Karpas-422 (cell line): ENCODE measurements at regions not wholly inside any gene's neighbourhood (a gene's known extent, or its start where the extent isn't known, plus 50 kb on each side); places are given as distances from the start of the nearest gene placed in this dataset.

Experiments used
- DNase-seq: peaks from one replicate; pipeline ENCODE4 v3.0.0-alpha.2; 2015
- H2AFZ ChIP-seq: fragments of 200-600 bp; sonication (generic); 2 replicates; pipeline ENCODE4 v1.6.1; 2014; ENCODE audit warnings: antibody characterized with exemption, low read length, mixed read lengths
- H3K27ac ChIP-seq: fragments of 200-600 bp; sonication (generic); 2 replicates; pipeline ENCODE4 v1.5.1; 2014; ENCODE audit warnings: mild to moderate bottlenecking, low read length, moderate library complexity
- H3K27me3 ChIP-seq: fragments of 200-600 bp; sonication (generic); 2 replicates; pipeline ENCODE4 v1.6.1; 2014; ENCODE audit warnings: low read length, mixed read lengths
- H3K36me3 ChIP-seq: fragments of 200-600 bp; sonication (generic); 2 replicates; pipeline ENCODE4 v1.6.1; 2014; ENCODE audit warnings: low read length, mixed read lengths; ENCODE audit not compliant: insufficient read depth
- H3K4me1 ChIP-seq: fragments of 200-600 bp; sonication (generic); 2 replicates; pipeline ENCODE4 v1.6.1; 2014; ENCODE audit warnings: mild to moderate bottlenecking, low read length, mixed read lengths
- H3K4me2 ChIP-seq: fragments of 200-600 bp; sonication (generic); 2 replicates; pipeline ENCODE4 v1.6.1; 2014; ENCODE audit warnings: low read length, low read depth, mild to moderate bottlenecking; ENCODE audit not compliant: poor library complexity, severe bottlenecking
- H3K4me3 ChIP-seq: fragments of 200-600 bp; sonication (generic); 2 replicates; pipeline ENCODE4 v1.5.1; 2014; ENCODE audit warnings: mild to moderate bottlenecking, antibody characterized with exemption, low read length, mixed read lengths
- H3K79me2 ChIP-seq: fragments of 200-600 bp; sonication (generic); 2 replicates; pipeline ENCODE4 v1.6.1; 2014; ENCODE audit warnings: mild to moderate bottlenecking, low read length, mixed read lengths
- H3K9ac ChIP-seq: fragments of 200-600 bp; sonication (generic); 2 replicates; pipeline ENCODE4 v1.6.0; 2014; ENCODE audit warnings: low read length
- H3K9me2 ChIP-seq: fragments of 200-600 bp; sonication (generic), shearing (Covaris generic); replicated peaks from 2 replicates; pipeline ENCODE4 v1.6.0; 2014; ENCODE audit warnings: mild to moderate bottlenecking, low read length, moderate library complexity; ENCODE audit not compliant: insufficient read depth
- H3K9me3 ChIP-seq: fragments of 300-700, 200-600 bp; sonication (generic); 2 replicates; pipeline ENCODE4 v1.6.1; 2014; ENCODE audit warnings: low read length, mixed read lengths
- H4K20me1 ChIP-seq: fragments of 200-600 bp; sonication (generic); 2 replicates; pipeline ENCODE4 v1.6.1; 2014; ENCODE audit warnings: mild to moderate bottlenecking, antibody characterized with exemption, low read length, low read depth; ENCODE audit not compliant: insufficient read depth

GRCh38 chr18:44508474-44508873 is 172.2 kb upstream of the SETBP1 start:
- no peaks in the 10 kb centered on the region for H3K36me3 ChIP-seq
- no peak overlapping the region for H3K27ac ChIP-seq
- H3K9ac ChIP-seq, result no peak overlapping the region
- H4K20me1 ChIP-seq, result no peaks in the 10 kb centered on the region
- H3K4me2 ChIP-seq, result no peak overlapping the region
- H3K27me3 ChIP-seq, result no peaks in the 10 kb centered on the region
- H2AFZ ChIP-seq, result no peak overlapping the region
- H3K4me3 ChIP-seq, result no peak overlapping the region
- no peaks in the 10 kb centered on the region for H3K4me1 ChIP-seq
- no peaks in the 10 kb centered on the region for H3K9me2 ChIP-seq
- H3K79me2 ChIP-seq, result no peaks in the 10 kb centered on the region
- no peaks in the 10 kb centered on the region for H3K9me3 ChIP-seq
- DNase-seq, result no peak

DNA sequence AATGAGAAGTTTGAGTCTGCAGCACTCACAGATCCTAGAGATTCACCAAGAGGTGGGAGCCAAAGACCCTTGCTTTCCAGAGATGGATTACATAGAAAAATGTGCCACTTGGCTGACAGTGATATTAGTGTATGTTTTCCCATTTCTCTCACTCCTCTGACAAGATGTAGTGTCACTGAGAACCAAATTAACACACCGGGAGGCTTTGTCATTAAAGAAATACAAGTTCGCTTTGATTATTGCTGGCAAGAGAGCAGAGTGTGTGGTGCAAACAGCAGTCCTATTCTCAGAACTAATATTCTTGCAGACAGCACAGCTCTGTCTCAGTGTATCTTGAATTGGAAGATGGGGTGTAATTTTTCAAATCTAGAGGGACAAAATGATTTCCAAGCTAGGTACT is 171.6 kb upstream of the SETBP1 start:
- Histone ChIP-seq H2AFZ (no peak overlapping the region), H3K9me2 (no peaks in the 10 kb centered on the region), H3K27ac (no peak overlapping the region), H3K36me3 (no peaks in the 10 kb centered on the region), H3K9ac (no peak overlapping the region), H4K20me1 (no peaks in the 10 kb centered on the region), H3K9me3 (no peaks in the 10 kb centered on the region), H3K4me3 (no peak overlapping the region), H3K4me1 (no peaks in the 10 kb centered on the region), H3K79me2 (no peaks in the 10 kb centered on the region), H3K27me3 (no peaks in the 10 kb centered on the region), H3K4me2 (no peak overlapping the region)
- no peak for DNase-seq

- Histone ChIP-seq H2AFZ (no peak overlapping the region), H4K20me1 (no peaks in the 10 kb centered on the region), H3K9me3 (no peaks in the 10 kb centered on the region), H3K9ac (no peak overlapping the region), H3K9me2 (no peaks in the 10 kb centered on the region), H3K27ac (no peak overlapping the region), H3K27me3 (no peaks in the 10 kb centered on the region), H3K4me2 (no peak overlapping the region), H3K4me1 (no peaks in the 10 kb centered on the region), H3K79me2 (no peaks in the 10 kb centered on the region), H3K36me3 (no peaks in the 10 kb centered on the region), H3K4me3 (no peak overlapping the region)
- DNase-seq, result no peak
These were observed 170.3 kb upstream of the SETBP1 start for GRCh38 chr18:44510390-44510789.

GRCh38 chr18:44513233-44513632 is 167.5 kb upstream of the SETBP1 start:
- H3K27ac ChIP-seq, result no peak overlapping the region
- H3K27me3 ChIP-seq, result no peaks in the 10 kb centered on the region
- H4K20me1 ChIP-seq, result no peaks in the 10 kb centered on the region
- H3K36me3 ChIP-seq, result no peaks in the 10 kb centered on the region
- H2AFZ ChIP-seq, result no peak overlapping the region
- H3K9me3 ChIP-seq, result no peaks in the 10 kb centered on the region
- no peak overlapping the region for H3K4me2 ChIP-seq
- H3K9me2 ChIP-seq, result no peaks in the 10 kb centered on the region
- DNase-seq, result no peak
- no peaks in the 10 kb centered on the region for H3K4me1 ChIP-seq
- H3K9ac ChIP-seq, result no peak overlapping the region
- no peak overlapping the region for H3K4me3 ChIP-seq
- H3K79me2 ChIP-seq, result no peaks in the 10 kb centered on the region

- no peak overlapping the region for H3K27ac ChIP-seq
- H3K9me2 ChIP-seq, result no peaks in the 10 kb centered on the region
- no peak overlapping the region for H3K9ac ChIP-seq
- no peaks in the 10 kb centered on the region for H3K36me3 ChIP-seq
- no peak overlapping the region for H3K4me3 ChIP-seq
- no peaks in the 10 kb centered on the region for H3K79me2 ChIP-seq
- no peaks in the 10 kb centered on the region for H4K20me1 ChIP-seq
- H3K4me2 ChIP-seq, result no peak overlapping the region
- H3K9me3 ChIP-seq, result no peaks in the 10 kb centered on the region
- H2AFZ ChIP-seq, result no peak overlapping the region
- no peaks in the 10 kb centered on the region for H3K4me1 ChIP-seq
- H3K27me3 ChIP-seq, result no peaks in the 10 kb centered on the region
- peak; percentile 25 for DNase-seq
These were observed 166.6 kb upstream of the SETBP1 start for GRCh38 chr18:44514106-44514505.

- H4K20me1 ChIP-seq, result no peaks in the 10 kb centered on the region
- peak; percentile 21 for DNase-seq
These were observed 165.9 kb upstream of the SETBP1 start for GRCh38 chr18:44514766-44515165.

DNA sequence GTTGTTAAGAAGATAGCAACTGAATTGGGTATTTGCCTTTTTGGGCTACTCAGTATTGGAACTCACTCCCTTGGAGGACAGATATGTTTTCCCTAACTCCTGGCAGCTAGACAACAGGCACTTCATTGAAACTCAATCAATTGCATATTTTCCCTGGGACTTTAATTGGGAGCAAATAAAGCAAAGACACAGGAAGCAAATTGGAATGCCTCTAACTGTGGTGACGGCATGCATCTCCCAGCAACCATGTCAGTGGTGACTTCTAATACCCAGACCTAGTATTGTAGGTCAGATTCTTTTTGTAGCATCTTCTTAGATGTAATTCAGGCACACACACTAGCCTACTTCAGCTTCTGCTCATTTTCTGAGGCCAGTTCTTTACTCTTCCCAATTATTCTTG is 164.2 kb upstream of the SETBP1 start:
- no peak overlapping the region for H3K4me3 ChIP-seq
- no peaks in the 10 kb centered on the region for H3K27me3 ChIP-seq
- no peak overlapping the region for H2AFZ ChIP-seq
- no peaks in the 10 kb centered on the region for H3K4me1 ChIP-seq
- H3K9me2 ChIP-seq, result no peaks in the 10 kb centered on the region
- no peak overlapping the region for H3K27ac ChIP-seq
- peak; percentile 11 for DNase-seq
- H3K9ac ChIP-seq, result no peak overlapping the region
- H3K36me3 ChIP-seq, result no peaks in the 10 kb centered on the region
- H3K4me2 ChIP-seq, result no peak overlapping the region
- H4K20me1 ChIP-seq, result no peaks in the 10 kb centered on the region
- H3K79me2 ChIP-seq, result no peaks in the 10 kb centered on the region
- no peaks in the 10 kb centered on the region for H3K9me3 ChIP-seq

More at GRCh38 chr18:44514766-44515165, 165.9 kb upstream of the SETBP1 start:
- H3K4me3 ChIP-seq, result no peak overlapping the region
- no peaks in the 10 kb centered on the region for H3K27me3 ChIP-seq
- H3K36me3 ChIP-seq, result no peaks in the 10 kb centered on the region
- no peak overlapping the region for H3K9ac ChIP-seq
- no peak overlapping the region for H3K27ac ChIP-seq
- no peaks in the 10 kb centered on the region for H3K9me3 ChIP-seq
- no peaks in the 10 kb centered on the region for H3K79me2 ChIP-seq
- H3K4me2 ChIP-seq, result no peak overlapping the region
- no peaks in the 10 kb centered on the region for H3K9me2 ChIP-seq
- H2AFZ ChIP-seq, result no peak overlapping the region
- no peaks in the 10 kb centered on the region for H3K4me1 ChIP-seq

- H3K27me3 ChIP-seq, result no peaks in the 10 kb centered on the region
- H3K4me3 ChIP-seq, result no peak overlapping the region
- no peaks in the 10 kb centered on the region for H3K79me2 ChIP-seq
- no peak overlapping the region for H3K9ac ChIP-seq
- no peaks in the 10 kb centered on the region for H3K9me3 ChIP-seq
- no peaks in the 10 kb centered on the region for H3K36me3 ChIP-seq
- no peaks in the 10 kb centered on the region for H3K4me1 ChIP-seq
- no peaks in the 10 kb centered on the region for H4K20me1 ChIP-seq
- H3K27ac ChIP-seq, result no peak overlapping the region
- H2AFZ ChIP-seq, result no peak overlapping the region
- no peak overlapping the region for H3K4me2 ChIP-seq
- no peak for DNase-seq
- H3K9me2 ChIP-seq, result no peaks in the 10 kb centered on the region
These were observed 163.6 kb upstream of the SETBP1 start for GRCh38 chr18:44517136-44517535.

DNA sequence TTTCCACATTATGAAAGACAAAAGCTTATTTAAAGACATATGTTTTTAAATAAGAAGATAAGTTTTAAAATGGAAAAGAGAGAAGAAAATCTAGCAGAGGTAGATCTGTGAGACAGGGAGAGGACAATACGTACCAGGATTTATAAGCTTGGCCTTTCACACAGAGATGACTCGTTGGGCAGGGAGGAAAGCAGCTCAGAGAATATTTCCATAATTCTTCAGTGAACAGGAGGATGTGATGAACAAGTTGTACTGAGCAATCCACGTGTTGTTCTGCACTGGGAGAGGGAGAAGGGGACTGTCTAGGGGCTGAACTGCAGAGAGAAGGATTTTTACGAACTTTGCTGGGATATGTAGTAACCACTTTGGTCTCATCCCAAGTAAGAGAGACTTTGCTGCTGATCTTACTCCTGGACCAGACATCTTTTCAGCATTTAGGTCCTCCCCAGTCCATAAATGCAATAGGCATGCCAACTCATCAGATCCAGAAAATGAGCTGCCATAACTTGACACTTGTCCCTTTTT is 162.5 kb upstream of the SETBP1 start:
- H3K9me3 ChIP-seq, result no peaks in the 10 kb centered on the region
- H3K36me3 ChIP-seq, result no peaks in the 10 kb centered on the region
- no peak overlapping the region for H3K4me3 ChIP-seq
- no peaks in the 10 kb centered on the region for H4K20me1 ChIP-seq
- H2AFZ ChIP-seq, result no peak overlapping the region
- no peak overlapping the region for H3K27ac ChIP-seq
- H3K27me3 ChIP-seq, result no peaks in the 10 kb centered on the region
- H3K4me2 ChIP-seq, result no peak overlapping the region
- no peaks in the 10 kb centered on the region for H3K9me2 ChIP-seq
- H3K79me2 ChIP-seq, result no peaks in the 10 kb centered on the region
- no peaks in the 10 kb centered on the region for H3K4me1 ChIP-seq
- H3K9ac ChIP-seq, result no peak overlapping the region
- no peak for DNase-seq
